ENCODE measurements at regions not wholly inside any gene's neighbourhood (a gene's known extent, or its start where the extent isn't known, plus 50 kb on each side); places are given as distances from the start of the nearest gene placed in this dataset.

- TF ChIP-seq CTCF (conservative IDR thresholded peaks at IDR 0.05; ENCODE audit: low read length) (no peak), EZH2phosphoT487 (IDR thresholded peaks at IDR 0.05; ENCODE audit: borderline replicate concordance) (no peak)
Observed at GRCh38 chr7:46853451-46853850, 728.5 kb downstream of the TNS3 start.
